Right lobe of liver (tissue), 6 donors: ENCODE measurements at regions not wholly inside any gene's neighbourhood (a gene's known extent, or its start where the extent isn't known, plus 50 kb on each side); places are given as distances from the start of the nearest gene placed in this dataset.
A peak's percentile ranks its signal among the peaks of the same experiment; 100 is the strongest.

Experiments used
- ATAC-seq, 4 donors: fragments of 200-7000 bp; cut with Tn5 transposase; one replicate each; pipeline ENCODE4 v1.9.1; 2020; ENCODE audit warnings: mild to moderate bottlenecking in 4 of 4, moderate library complexity in 4 of 4
- DNase-seq, 3 donors: peaks; one replicate each; pipeline ENCODE4 v3.0.0-alpha.2; 2020
- H3K27ac ChIP-seq, 3 donors: fragments of 200-600 bp; one replicate each; pipeline ENCODE4 v1.8.0; 2022
- H3K27me3 ChIP-seq, 2 donors: fragments of 200-600 bp; one replicate each; pipeline ENCODE4 v1.8.0; 2022
- H3K36me3 ChIP-seq, 4 donors: fragments of 200-600 bp; sonication (generic) in 1 of 4; one replicate each; pipeline versions ENCODE4 v1.5.1 to v1.8.0; 2017 to 2022; ENCODE audit warnings: control low read depth in 1 of 4
- H3K4me1 ChIP-seq, 4 donors: fragments of 200-600 bp; sonication (generic) in 1 of 4; one replicate each; pipeline versions ENCODE4 v1.5.1 to v1.8.0; 2017 to 2022; ENCODE audit warnings: control low read depth in 1 of 4
- H3K4me3 ChIP-seq, 3 donors: fragments of 200-600 bp; one replicate each; pipeline ENCODE4 v1.8.0; 2022
- H3K9me3 ChIP-seq, 4 donors: fragments of 200-600 bp; sonication (generic) in 1 of 4; one replicate each; pipeline versions ENCODE4 v1.5.1 to v1.8.0; 2017 to 2022; ENCODE audit warnings: control low read depth in 1 of 4
- CTCF ChIP-seq, 4 donors: fragments of 200-600 bp in 3 of 4; fragments of 450-650 bp in 1 of 4; IDR thresholded peaks; one replicate each; pipeline versions ENCODE4 v1.5.1 to v1.8.0; 2016 to 2022; ENCODE audit warnings: antibody characterized with exemption in 4 of 4, mild to moderate bottlenecking in 2 of 4
- POLR2A ChIP-seq: fragments of 450-650 bp; IDR thresholded peaks from one replicate; pipeline ENCODE4 v1.6.1; 2017; ENCODE audit warnings: antibody characterized with exemption, mild to moderate bottlenecking
- WGBS: methylation state at CpG from one replicate; pipeline ENCODE4 v1.1.6; 2018; ENCODE audit warnings: low coverage, low lambda C conversion rate; ENCODE audit not compliant: insufficient coverage; ENCODE audit errors: missing lambda C conversion rate; 5-methylcytosine and 5-hydroxymethylcytosine counted together
- intact Hi-C, 2 donors: fragments of 100-400 bp; cut with DNase I; formaldehyde crosslinking; loops; one replicate each; pipeline versions ENCODE4 v1.11.2 to v1.14.1; 2022
- donor health status: DM: no; HTN: yes; CAD: no.
- donor health status: DM: no; HTN: no; CAD: no.
- donor health status: DM: no; HTN: no; CAD: no.
- donor health status: DM: no; HTN: yes; CAD: no.
- donor health status: DM: no; HTN: yes; CAD: no.

GRCh38 chr2:23286031-23286757 is 98.8 kb upstream of the KLHL29 start:
- Histone ChIP-seq H3K36me3 (no peaks in the 10 kb centered on the region), H3K27ac (no peak overlapping the region), H3K27me3 (no peaks in the 10 kb centered on the region), H3K4me1 (peaks cover 0 to 3% (median 0%) of the 10 kb centered on the region in 4 donors), H3K4me3 (no peak overlapping the region), H3K9me3 (no peaks in the 10 kb centered on the region)
- DNase-seq (no peak), ATAC-seq (no peak)
- 79% methylated on average over 5 of the region's 6 CpGs for WGBS
- TF ChIP-seq POLR2A (no peak), CTCF (IDR thresholded peaks at IDR 0.05) (no peak)
- intact Hi-C loops: no loop called here

GRCh38 chr2:23286758-23287704 is 97.9 kb upstream of the KLHL29 start:
- H3K27me3 ChIP-seq: no peaks in the 10 kb centered on the region
- peak in 2 of 3 donors; percentile 52 to 70 for DNase-seq
- intact Hi-C loops: no loop called here
- H3K27ac ChIP-seq: no peak overlapping the region
- ATAC-seq: peak; percentile 53 to 98 (median 70)
- H3K36me3 ChIP-seq: no peaks in the 10 kb centered on the region
- H3K4me3 ChIP-seq: no peak overlapping the region
- H3K4me1 ChIP-seq: peaks cover 0 to 8% (median 0%) of the 10 kb centered on the region in 4 donors
- TF ChIP-seq POLR2A (peak; percentile 17), CTCF (IDR thresholded peaks at IDR 0.05) (no peak)
- WGBS: 33% methylated on average over 5 of the region's 6 CpGs
- no peaks in the 10 kb centered on the region for H3K9me3 ChIP-seq

- no peaks in the 10 kb centered on the region for H3K36me3 ChIP-seq
- intact Hi-C loops: no loop called here
- H3K27me3 ChIP-seq: no peaks in the 10 kb centered on the region
- H3K4me3 ChIP-seq: no peak overlapping the region
- H3K9me3 ChIP-seq: no peaks in the 10 kb centered on the region
- peaks cover 0 to 10% (median 0%) of the 10 kb centered on the region in 4 donors for H3K4me1 ChIP-seq
- H3K27ac ChIP-seq: no peak overlapping the region
- ATAC-seq (no peak), DNase-seq (no peak)
- 55% methylated on average over 2 of the region's 2 CpGs for WGBS
- TF ChIP-seq POLR2A (no peak), CTCF (IDR thresholded peaks at IDR 0.05) (no peak)
These were observed 95.3 kb upstream of the KLHL29 start for GRCh38 chr2:23289671-23290070.

GRCh38 chr2:23291239-23291638 is 93.7 kb upstream of the KLHL29 start:
- ATAC-seq (peak; percentile 42 to 74 (median 62)), DNase-seq (no peak)
- peaks cover 0 to 10% (median 0%) of the 10 kb centered on the region in 4 donors for H3K4me1 ChIP-seq
- H3K9me3 ChIP-seq: no peaks in the 10 kb centered on the region
- TF ChIP-seq CTCF (IDR thresholded peaks at IDR 0.05) (no peak), POLR2A (no peak)
- H3K36me3 ChIP-seq: no peaks in the 10 kb centered on the region
- intact Hi-C loops: no loop called here
- 29% methylated on average over 2 of the region's 2 CpGs for WGBS
- H3K27me3 ChIP-seq: no peaks in the 10 kb centered on the region
- H3K27ac ChIP-seq: no peak overlapping the region
- no peak overlapping the region for H3K4me3 ChIP-seq
